Omental fat pad (tissue), 3 donors: ENCODE measurements at regions not wholly inside any gene's neighbourhood (a gene's known extent, or its start where the extent isn't known, plus 50 kb on each side); places are given as distances from the start of the nearest gene placed in this dataset.

ENCODE experiments used
- ATAC-seq: fragments of 150-250 bp; one replicate; pipeline ENCODE4 v1.9.1; 2016; ENCODE audit warnings: mild to moderate bottlenecking, moderate library complexity; ENCODE audit not compliant: low FRiP score
- DNase-seq: peaks from one replicate; pipeline ENCODE4 v3.0.0-alpha.2; 2019; ENCODE audit warnings: low spot score
- CTCF ChIP-seq, 3 donors: fragments of 450-650 bp; IDR thresholded peaks; one replicate each; pipeline ENCODE4 v1.5.1; 2016 to 2017; ENCODE audit warnings: antibody characterized with exemption in 3 of 3, mild to moderate bottlenecking in 3 of 3, moderate library complexity in 2 of 3

- ATAC-seq, result no peak
- DNase-seq, result no peak
- no peak for TF ChIP-seq CTCF (IDR thresholded peaks at IDR 0.05)
Observed at GRCh38 chr14:53848854-53849253, 107.8 kb downstream of the BMP4 start.

- DNase-seq, result no peak
- ATAC-seq, result no peak
- TF ChIP-seq CTCF (IDR thresholded peaks at IDR 0.05), result no peak
Observed at GRCh38 chr14:53847881-53848280, 108.7 kb downstream of the BMP4 start.

GRCh38 chr14:53847057-53847456 is 109.6 kb downstream of the BMP4 start:
- no peak for ATAC-seq
- no peak for TF ChIP-seq CTCF (IDR thresholded peaks at IDR 0.05)
- no peak for DNase-seq

GRCh38 chr14:53845813-53846693 is 110.6 kb downstream of the BMP4 start:
- no peak for ATAC-seq
- no peak for TF ChIP-seq CTCF (IDR thresholded peaks at IDR 0.05)

GRCh38 chr14:53842938-53843337 is 113.7 kb downstream of the BMP4 start:
- ATAC-seq (peak; percentile 79), DNase-seq (no peak)
- no peak for TF ChIP-seq CTCF (IDR thresholded peaks at IDR 0.05)

More at GRCh38 chr14:53845813-53846693, 110.6 kb downstream of the BMP4 start:
- no peak for DNase-seq

- ATAC-seq (no peak), DNase-seq (no peak)
- TF ChIP-seq CTCF (IDR thresholded peaks at IDR 0.05), result no peak
Observed at GRCh38 chr14:53841109-53842099, 115.2 kb downstream of the BMP4 start.
